ENCODE measurements at regions not wholly inside any gene's neighbourhood (a gene's known extent, or its start where the extent isn't known, plus 50 kb on each side); places are given as distances from the start of the nearest gene placed in this dataset.

DNA sequence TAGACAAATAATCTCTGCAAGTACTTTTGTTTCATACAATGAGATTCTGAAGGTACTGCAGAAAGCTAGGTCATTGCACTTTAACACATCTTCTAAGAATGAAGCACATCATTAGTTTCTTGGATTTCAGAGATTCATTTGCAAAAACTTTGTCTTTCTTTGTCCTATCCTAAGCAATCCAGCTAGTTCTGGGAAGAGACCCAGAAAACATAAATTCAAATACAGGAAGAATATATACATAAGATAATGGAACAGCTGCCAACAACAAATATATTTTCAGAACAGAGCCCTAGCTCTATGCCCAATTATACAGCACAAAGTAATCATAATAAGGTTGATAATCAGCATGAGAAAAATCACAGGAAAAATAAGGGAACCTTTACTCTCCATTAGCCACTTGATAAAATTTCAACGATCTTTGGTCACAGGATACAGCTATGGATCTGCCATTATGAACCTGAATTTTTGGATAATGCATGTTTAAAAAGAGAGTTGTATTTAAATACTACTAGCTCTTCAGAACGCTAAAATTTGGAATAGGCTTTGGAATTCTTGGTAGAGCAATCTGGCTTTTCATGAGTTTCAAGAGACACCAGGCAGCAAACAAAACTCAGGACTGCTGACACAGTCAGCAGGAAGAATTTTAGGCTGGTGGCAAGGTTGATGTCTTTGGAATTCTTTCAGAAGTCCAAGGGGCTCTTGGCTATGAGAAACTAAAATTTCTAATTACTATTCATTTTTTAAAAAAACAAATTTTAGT lies 250.4 kb upstream of the SMIM21 start:
- ChIA-PET CTCF (ENCODE audit: low intra/inter-chr PET ratio) (no interaction called here), POLR2A (interaction anchor here (1.1 kb wide), 1 partner anchor 14 kb away, joined by 3 read pairs; no protein-coding TSS in a partner anchor)
- Histone ChIP-seq H3K27me3 (ENCODE audit: control insufficient read depth in 2 of 2, insufficient read depth in 2 of 2, low read length in 2 of 2) (no peaks in the 10 kb centered on the region; a peak in 1 of 5 replicates), H3K4me2 (ENCODE audit: insufficient read depth, low read length) (no peak overlapping the region), H2AFZ (ENCODE audit: low read depth, low read length) (no peak overlapping the region), H3K9me3 (replicated peaks; ENCODE audit: control insufficient read depth, insufficient read depth, low read depth, low read length) (no peaks in the 10 kb centered on the region), H3K9ac (ENCODE audit: insufficient read depth in 1 of 2, low read depth in 2 of 2, low read length in 2 of 2) (no peak overlapping the region), H3K27ac (ENCODE audit: extremely low read depth, low read depth, low read length) (no peak overlapping the region), H3K36me3 (ENCODE audit: control insufficient read depth, insufficient read depth, low read length) (no peaks in the 10 kb centered on the region), H3K9me1 (ENCODE audit: control insufficient read depth, insufficient read depth, low read length) (no peaks in the 10 kb centered on the region), H3K4me1 (replicated peaks in 1 of 2; ENCODE audit: control insufficient read depth in 2 of 2, insufficient read depth in 2 of 2, low read length in 2 of 2) (no peaks in the 10 kb centered on the region), H3K79me2 (ENCODE audit: control insufficient read depth, insufficient read depth, low read length) (no peaks in the 10 kb centered on the region), H3K4me3 (no peak overlapping the region), H4K20me1 (replicated peaks; ENCODE audit: control insufficient read depth, insufficient read depth, low read length) (no peaks in the 10 kb centered on the region)
- intact Hi-C loops (cut with micrococcal nuclease) (no loop called here), in situ Hi-C loops (cut with MboI) (no loop called here)
- ATAC-seq (no peak), FAIRE-seq (no peak), DNase-seq (ENCODE audit: extremely low read depth in 1 of 4, low spot score in 3 of 4) (no peak)
- WGBS (ENCODE audit: insufficient coverage, low coverage, missing lambda C conversion rate), result 0% methylated on average over 1 of the region's 2 CpGs
- no peak for TF ChIP-seq PREB (CRISPR knock-in tag; IDR thresholded peaks at IDR 0.05)
- no peak for TF ChIP-seq ZNF695 (CRISPR knock-in tag; IDR thresholded peaks at IDR 0.05)
- no peak for TF ChIP-seq PCBP1 (IDR thresholded peaks at IDR 0.05; ENCODE audit: low read depth, low read length, poor library complexity, severe bottlenecking)
- no peak for TF ChIP-seq CBFB (CRISPR knock-in tag; IDR thresholded peaks at IDR 0.05)
- TF ChIP-seq ZNF253 (CRISPR knock-in tag; conservative IDR thresholded peaks at IDR 0.05), result no peak
- TF ChIP-seq ZNF324 (CRISPR knock-in tag; IDR thresholded peaks at IDR 0.05), result no peak
- TF ChIP-seq, protein P1, sequence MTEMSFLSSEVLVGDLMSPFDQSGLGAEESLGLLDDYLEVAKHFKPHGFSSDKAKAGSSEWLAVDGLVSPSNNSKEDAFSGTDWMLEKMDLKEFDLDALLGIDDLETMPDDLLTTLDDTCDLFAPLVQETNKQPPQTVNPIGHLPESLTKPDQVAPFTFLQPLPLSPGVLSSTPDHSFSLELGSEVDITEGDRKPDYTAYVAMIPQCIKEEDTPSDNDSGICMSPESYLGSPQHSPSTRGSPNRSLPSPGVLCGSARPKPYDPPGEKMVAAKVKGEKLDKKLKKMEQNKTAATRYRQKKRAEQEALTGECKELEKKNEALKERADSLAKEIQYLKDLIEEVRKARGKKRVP (CRISPR knock-in tag; IDR thresholded peaks at IDR 0.05), result no peak
- BruUV-seq (replicated peaks), result no TSS peak

Measured in K562 (cell line).